CD4-positive, alpha-beta memory T cell (primary cell): ENCODE measurements at regions not wholly inside any gene's neighbourhood (a gene's known extent, or its start where the extent isn't known, plus 50 kb on each side); places are given as distances from the start of the nearest gene placed in this dataset.
"Not testable (repeated sequence)": the region's sequence is repeated elsewhere in the genome, so short reads cannot be mapped to it uniquely, and the experiment has no call there.

Experiments used
- CTCF ChIA-PET: fragments of 350-600 bp; sonication (Branson Sonifier 250); formaldehyde crosslinking; loops from one replicate; lab custom pipeline; 2021; ENCODE audit warnings: inconsistent platforms; ENCODE audit not compliant: partially characterized antibody; lab: Charles Lee
- POLR2A ChIA-PET: fragments of 350-600 bp; sonication (Branson Sonifier 250); formaldehyde crosslinking; loops from one replicate; lab custom pipeline; 2021; ENCODE audit not compliant: partially characterized antibody; lab: Charles Lee
- DNase-seq, 5 donors: peaks; one replicate each; pipeline versions ENCODE4 v3.0.0 to v3.0.0-alpha.2; 2020 to 2022; ENCODE audit warnings: mixed read lengths in 1 of 5
- H3K27ac ChIP-seq: one replicate; pipeline ENCODE4 v1.7.0; 2013; ENCODE audit warnings: low read depth, low read length
- H3K27me3 ChIP-seq: 2 replicates; pipeline ENCODE4 v1.7.0; 2013; ENCODE audit warnings: mild to moderate bottlenecking, low read length, moderate library complexity; ENCODE audit not compliant: insufficient read depth
- H3K36me3 ChIP-seq: 2 replicates; pipeline ENCODE4 v1.7.0; 2013; ENCODE audit warnings: mild to moderate bottlenecking, low read length, moderate library complexity; ENCODE audit not compliant: insufficient read depth
- H3K4me1 ChIP-seq: 2 replicates; pipeline ENCODE4 v1.7.0; 2013; ENCODE audit warnings: mild to moderate bottlenecking, low read length, moderate library complexity; ENCODE audit not compliant: insufficient read depth
- H3K4me3 ChIP-seq, 2 donors: one replicate each; pipeline ENCODE4 v1.7.0; 2013; ENCODE audit warnings: low read length in 2 of 2, mild to moderate bottlenecking in 1 of 2
- H3K9me3 ChIP-seq, 2 donors: one replicate each; pipeline ENCODE4 v1.7.0; 2013; ENCODE audit warnings: low read length in 2 of 2, control low read depth in 1 of 2; ENCODE audit not compliant: control insufficient read depth in 1 of 2
- H3K27ac Mint-ChIP-seq, 7 donors: one replicate each; pipeline ENCODE4 v1.8.0; 2020 to 2021; ENCODE audit warnings: mixed read lengths in 7 of 7, mild to moderate bottlenecking in 6 of 7, inconsistent platforms in 3 of 7, moderate library complexity in 3 of 7
- H3K27me3 Mint-ChIP-seq, 2 donors: one replicate each; pipeline ENCODE4 v1.8.0; 2020 to 2021; ENCODE audit warnings: mixed read lengths in 2 of 2
- H3K36me3 Mint-ChIP-seq, 2 donors: one replicate each; pipeline ENCODE4 v1.8.0; 2020 to 2021; ENCODE audit warnings: mixed read lengths in 2 of 2, inconsistent platforms in 1 of 2, mild to moderate bottlenecking in 1 of 2
- H3K4me1 Mint-ChIP-seq, 4 donors: one replicate each; pipeline ENCODE4 v1.8.0; 2020 to 2021; ENCODE audit warnings: mixed read lengths in 4 of 4, mild to moderate bottlenecking in 1 of 4
- H3K4me3 Mint-ChIP-seq, 8 donors: one replicate each; pipeline ENCODE4 v1.8.0; 2020 to 2021; ENCODE audit warnings: mixed read lengths in 8 of 8, mild to moderate bottlenecking in 7 of 8, moderate library complexity in 6 of 8, inconsistent platforms in 3 of 8
- H3K9me3 Mint-ChIP-seq, 8 donors: one replicate each; pipeline ENCODE4 v1.8.0; 2020 to 2021; ENCODE audit warnings: mixed read lengths in 8 of 8, mild to moderate bottlenecking in 5 of 8, inconsistent platforms in 3 of 8, moderate library complexity in 1 of 8
- intact Hi-C: fragments of 100-400 bp; cut with micrococcal nuclease; formaldehyde crosslinking; loops from one replicate; pipeline ENCODE4 v1.15.1; 2023

GRCh38 chr6:61142261-61142660, 1143.8 kb downstream of the KHDRBS2 start:
- H3K4me1 Mint-ChIP-seq, H3K27me3 ChIP-seq, H3K27ac ChIP-seq, H3K4me1 ChIP-seq, H3K27ac Mint-ChIP-seq, H3K4me3 ChIP-seq, H3K9me3 ChIP-seq, DNase-seq, CTCF ChIA-PET, H3K27me3 Mint-ChIP-seq, H3K4me3 Mint-ChIP-seq, POLR2A ChIA-PET, intact Hi-C loops, H3K36me3 ChIP-seq, H3K36me3 Mint-ChIP-seq: not testable (repeated sequence)
- H3K9me3 Mint-ChIP-seq: peaks cover 0 to 14% (median 7%) of the 10 kb centered on the region in 8 donors

DNA sequence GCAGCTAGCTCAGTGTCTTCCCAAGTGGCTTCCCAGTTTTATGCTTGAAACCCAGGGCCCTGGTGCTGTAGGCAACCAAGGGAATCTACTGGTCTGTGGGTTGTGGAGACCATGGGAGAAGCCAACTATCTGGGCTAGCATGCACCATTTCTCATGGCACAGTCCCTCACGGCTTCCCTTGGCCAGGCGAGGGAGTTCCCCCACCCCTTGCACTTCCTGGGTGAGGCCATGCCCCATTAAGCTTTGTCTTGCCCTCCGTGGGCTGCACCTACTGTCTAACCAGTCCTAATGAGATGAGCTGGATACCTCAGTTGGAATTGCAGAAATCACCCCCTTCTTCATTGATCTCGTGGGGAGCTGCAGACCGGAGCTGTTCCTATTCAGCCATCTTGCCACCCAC, 1152.0 kb downstream of the KHDRBS2 start:
- no peaks in the 10 kb centered on the region for H3K27me3 ChIP-seq
- H3K9me3 ChIP-seq: no peaks in the 10 kb centered on the region
- H3K4me3 ChIP-seq: no peak overlapping the region
- no peaks in the 10 kb centered on the region for H3K36me3 ChIP-seq
- CTCF ChIA-PET: no interaction called here
- intact Hi-C loops: no loop called here
- Mint-ChIP-seq H3K27ac (no peak overlapping the region), H3K27me3 (no peaks in the 10 kb centered on the region), H3K9me3 (peaks cover 0 to 36% (median 9%) of the 10 kb centered on the region in 8 donors), H3K4me3 (no peak overlapping the region), H3K36me3 (no peaks in the 10 kb centered on the region), H3K4me1 (no peaks in the 10 kb centered on the region)
- H3K4me1 ChIP-seq: no peaks in the 10 kb centered on the region
- POLR2A ChIA-PET: no interaction called here
- no peak for DNase-seq
- H3K27ac ChIP-seq: no peak overlapping the region

- H3K4me1 ChIP-seq, intact Hi-C loops, H3K9me3 ChIP-seq, CTCF ChIA-PET, H3K27me3 ChIP-seq, H3K4me3 ChIP-seq, H3K27me3 Mint-ChIP-seq, H3K4me3 Mint-ChIP-seq, H3K4me1 Mint-ChIP-seq, H3K36me3 Mint-ChIP-seq, H3K36me3 ChIP-seq, POLR2A ChIA-PET, H3K27ac Mint-ChIP-seq, H3K27ac ChIP-seq, DNase-seq: not testable (repeated sequence)
- peaks cover 0 to 21% (median 6%) of the 10 kb centered on the region in 8 donors for H3K9me3 Mint-ChIP-seq
Observed at GRCh38 chr6:61114185-61114584, 1171.8 kb downstream of the KHDRBS2 start.

DNA sequence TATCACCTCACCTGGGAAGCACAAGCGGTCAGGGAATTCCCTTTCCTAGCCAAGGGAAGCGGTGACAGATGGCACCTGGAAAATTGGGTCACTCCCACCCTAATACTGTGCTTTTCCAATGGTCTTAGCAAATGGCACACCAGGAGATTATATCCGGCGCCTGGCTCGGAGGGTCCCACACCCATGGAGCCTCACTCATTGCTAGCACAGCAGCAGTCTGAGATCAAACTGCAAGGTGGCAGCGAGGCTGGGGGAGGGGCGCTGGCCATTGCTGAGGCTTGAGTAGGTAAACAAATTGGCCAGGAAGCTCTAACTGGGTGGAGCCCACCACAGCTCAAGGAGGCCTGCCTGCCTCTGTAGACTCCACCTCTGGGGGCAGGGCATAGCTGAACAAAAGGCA, 1178.1 kb downstream of the KHDRBS2 start:
- H3K27ac ChIP-seq, H3K27ac Mint-ChIP-seq, POLR2A ChIA-PET: not testable (repeated sequence)

DNA sequence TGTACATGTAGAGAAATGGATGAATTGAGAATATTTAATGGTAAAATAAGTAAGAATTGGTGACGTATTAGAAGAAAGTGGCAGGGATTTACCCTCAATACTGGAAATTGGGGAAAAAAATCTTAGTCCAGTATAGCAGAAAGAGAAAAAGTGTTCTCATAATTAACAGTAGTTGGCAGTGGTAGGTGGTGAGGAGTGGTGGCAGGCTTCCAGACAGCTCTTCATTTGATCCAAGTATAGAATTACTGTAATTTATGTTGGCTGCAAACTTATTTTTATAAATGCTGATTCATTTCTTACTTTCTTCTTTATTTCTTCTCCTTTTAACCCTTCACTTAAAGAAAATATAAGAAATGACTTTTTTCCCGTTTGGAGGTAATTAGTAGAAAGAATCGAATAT, 1182.4 kb downstream of the KHDRBS2 start:
- POLR2A ChIA-PET, intact Hi-C loops, H3K4me3 ChIP-seq, H3K36me3 ChIP-seq, H3K27me3 ChIP-seq, H3K4me1 ChIP-seq, H3K4me3 Mint-ChIP-seq, H3K4me1 Mint-ChIP-seq, H3K9me3 ChIP-seq, DNase-seq, H3K27me3 Mint-ChIP-seq, H3K36me3 Mint-ChIP-seq, H3K27ac Mint-ChIP-seq, CTCF ChIA-PET, H3K27ac ChIP-seq: not testable (repeated sequence)
- peaks cover 0 to 22% (median 15%) of the 10 kb centered on the region in 8 donors for H3K9me3 Mint-ChIP-seq

More for the DNA sequence above, 1178.1 kb downstream of the KHDRBS2 start:
- H3K9me3 ChIP-seq, H3K36me3 ChIP-seq, H3K27me3 ChIP-seq, H3K4me3 ChIP-seq, H3K36me3 Mint-ChIP-seq, intact Hi-C loops, H3K27me3 Mint-ChIP-seq, H3K4me1 ChIP-seq, CTCF ChIA-PET, H3K4me3 Mint-ChIP-seq, H3K4me1 Mint-ChIP-seq: not testable (repeated sequence)
- peaks cover 0 to 22% (median 14%) of the 10 kb centered on the region in 8 donors for H3K9me3 Mint-ChIP-seq
- DNase-seq: peak in 1 of 5 donors; percentile 0

- Mint-ChIP-seq H3K4me3 (no peak overlapping the region), H3K36me3 (no peaks in the 10 kb centered on the region), H3K27me3 (no peaks in the 10 kb centered on the region), H3K9me3 (peaks cover 0 to 27% (median 14%) of the 10 kb centered on the region in 8 donors), H3K4me1 (no peaks in the 10 kb centered on the region), H3K27ac (no peak overlapping the region)
- ChIA-PET CTCF (no interaction called here), POLR2A (no interaction called here)
- H3K9me3 ChIP-seq: no peaks in the 10 kb centered on the region
- no peak overlapping the region for H3K4me3 ChIP-seq
- no peaks in the 10 kb centered on the region for H3K27me3 ChIP-seq
- DNase-seq: no peak
- H3K36me3 ChIP-seq: no peaks in the 10 kb centered on the region
- H3K4me1 ChIP-seq: no peaks in the 10 kb centered on the region
- intact Hi-C loops: no loop called here
- no peak overlapping the region for H3K27ac ChIP-seq
Observed at GRCh38 chr6:61100072-61100471, 1186.0 kb downstream of the KHDRBS2 start.

GRCh38 chr6:61099561-61099960, 1186.5 kb downstream of the KHDRBS2 start:
- intact Hi-C loops, POLR2A ChIA-PET, H3K27me3 ChIP-seq, H3K27ac Mint-ChIP-seq, H3K9me3 ChIP-seq, H3K4me1 ChIP-seq, H3K4me1 Mint-ChIP-seq, CTCF ChIA-PET, H3K4me3 Mint-ChIP-seq, H3K4me3 ChIP-seq, H3K27ac ChIP-seq, H3K36me3 ChIP-seq, H3K27me3 Mint-ChIP-seq, H3K36me3 Mint-ChIP-seq, DNase-seq: not testable (repeated sequence)
- peaks cover 0 to 24% (median 12%) of the 10 kb centered on the region in 8 donors for H3K9me3 Mint-ChIP-seq

- H3K9me3 ChIP-seq, H3K36me3 ChIP-seq, H3K27me3 ChIP-seq, intact Hi-C loops, H3K27ac ChIP-seq, H3K4me1 ChIP-seq, H3K4me1 Mint-ChIP-seq, H3K4me3 Mint-ChIP-seq, POLR2A ChIA-PET, H3K4me3 ChIP-seq, H3K36me3 Mint-ChIP-seq, H3K27me3 Mint-ChIP-seq, DNase-seq, CTCF ChIA-PET: not testable (repeated sequence)
- Mint-ChIP-seq H3K27ac (peak overlapping the region in 1 of 7 donors; percentile 37), H3K9me3 (peaks cover 0 to 14% (median 3%) of the 10 kb centered on the region in 8 donors)
Observed at GRCh38 chr6:61087986-61088385, 1198.0 kb downstream of the KHDRBS2 start.
